ENCODE measurements at regions not wholly inside any gene's neighbourhood (a gene's known extent, or its start where the extent isn't known, plus 50 kb on each side); places are given as distances from the start of the nearest gene placed in this dataset.

DNA sequence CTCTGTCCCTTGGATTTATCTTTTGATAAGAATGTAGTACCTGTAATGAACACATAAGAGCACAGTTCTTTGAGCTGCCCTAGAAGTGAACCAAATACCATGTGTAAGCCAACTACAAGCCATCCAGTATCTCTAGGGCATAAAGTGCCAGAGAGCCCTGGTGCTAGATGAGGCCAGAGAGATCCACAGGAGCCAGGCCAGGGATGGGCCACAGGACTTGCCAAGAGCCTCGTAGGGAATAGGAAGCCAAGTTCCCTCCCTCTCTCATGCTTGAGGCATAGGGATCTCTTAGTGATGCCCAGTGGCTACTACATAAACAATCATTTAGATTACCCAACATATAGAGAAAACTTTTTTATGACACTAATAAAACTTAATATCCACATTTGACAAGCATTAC is 64.8 kb upstream of the FAR1 start:
- Histone ChIP-seq H4K20me1 (replicated peaks; ENCODE audit: insufficient read depth) (no peaks in the 10 kb centered on the region), H3K27me3 (ENCODE audit: insufficient read depth) (no peaks in the 10 kb centered on the region)

DNA sequence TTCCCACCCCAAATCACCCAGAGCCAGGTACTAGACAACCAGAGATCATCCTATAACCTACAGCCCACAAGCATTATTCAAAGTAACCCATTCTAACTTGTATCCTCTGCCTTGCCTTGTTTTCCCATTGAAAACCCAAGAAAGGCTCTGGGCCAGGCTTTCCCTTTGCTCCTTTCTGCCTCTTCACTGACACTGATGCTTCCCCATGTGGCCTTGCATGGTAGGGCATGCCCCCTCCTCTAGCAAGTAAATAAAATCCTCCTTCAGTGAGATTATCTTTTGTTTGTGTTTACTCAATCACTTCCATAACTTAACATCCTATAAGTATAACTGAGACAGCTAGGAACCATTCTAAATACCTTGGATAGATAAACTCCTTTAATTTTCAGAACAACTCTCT is 65.6 kb upstream of the FAR1 start:
- no peak overlapping the region for H3K27ac ChIP-seq (ENCODE audit: low read depth)
- no peak overlapping the region for H2AFZ ChIP-seq
- H3K36me3 Mint-ChIP-seq (ENCODE audit: low read depth) = no peaks in the 10 kb centered on the region
- H3K27me3 Mint-ChIP-seq (ENCODE audit: insufficient read depth, low read depth, poor library complexity) = no peaks in the 10 kb centered on the region
- no peak overlapping the region for H3K4me3 ChIP-seq
- no peak overlapping the region for H3K4me3 Mint-ChIP-seq
- H3K9me2 ChIP-seq (ENCODE audit: insufficient read depth) = no peaks in the 10 kb centered on the region
- H3K27ac Mint-ChIP-seq = no peak overlapping the region
- ATAC-seq (peak; percentile 87), DNase-seq (ENCODE audit: low spot score) (peak; percentile 52)
- no peaks in the 10 kb centered on the region for H3K79me2 ChIP-seq (replicated peaks; ENCODE audit: insufficient read depth)
- no peak overlapping the region for H3K4me2 ChIP-seq
- no peaks in the 10 kb centered on the region for H3K4me1 ChIP-seq (ENCODE audit: insufficient read depth)
- TF ChIP-seq, protein P1, sequence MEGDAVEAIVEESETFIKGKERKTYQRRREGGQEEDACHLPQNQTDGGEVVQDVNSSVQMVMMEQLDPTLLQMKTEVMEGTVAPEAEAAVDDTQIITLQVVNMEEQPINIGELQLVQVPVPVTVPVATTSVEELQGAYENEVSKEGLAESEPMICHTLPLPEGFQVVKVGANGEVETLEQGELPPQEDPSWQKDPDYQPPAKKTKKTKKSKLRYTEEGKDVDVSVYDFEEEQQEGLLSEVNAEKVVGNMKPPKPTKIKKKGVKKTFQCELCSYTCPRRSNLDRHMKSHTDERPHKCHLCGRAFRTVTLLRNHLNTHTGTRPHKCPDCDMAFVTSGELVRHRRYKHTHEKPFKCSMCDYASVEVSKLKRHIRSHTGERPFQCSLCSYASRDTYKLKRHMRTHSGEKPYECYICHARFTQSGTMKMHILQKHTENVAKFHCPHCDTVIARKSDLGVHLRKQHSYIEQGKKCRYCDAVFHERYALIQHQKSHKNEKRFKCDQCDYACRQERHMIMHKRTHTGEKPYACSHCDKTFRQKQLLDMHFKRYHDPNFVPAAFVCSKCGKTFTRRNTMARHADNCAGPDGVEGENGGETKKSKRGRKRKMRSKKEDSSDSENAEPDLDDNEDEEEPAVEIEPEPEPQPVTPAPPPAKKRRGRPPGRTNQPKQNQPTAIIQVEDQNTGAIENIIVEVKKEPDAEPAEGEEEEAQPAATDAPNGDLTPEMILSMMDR (conservative IDR thresholded peaks at IDR 0.05; ENCODE audit: low read depth in 2 of 2) = peak; percentile 31 to 45
- TF ChIP-seq, protein P2, sequence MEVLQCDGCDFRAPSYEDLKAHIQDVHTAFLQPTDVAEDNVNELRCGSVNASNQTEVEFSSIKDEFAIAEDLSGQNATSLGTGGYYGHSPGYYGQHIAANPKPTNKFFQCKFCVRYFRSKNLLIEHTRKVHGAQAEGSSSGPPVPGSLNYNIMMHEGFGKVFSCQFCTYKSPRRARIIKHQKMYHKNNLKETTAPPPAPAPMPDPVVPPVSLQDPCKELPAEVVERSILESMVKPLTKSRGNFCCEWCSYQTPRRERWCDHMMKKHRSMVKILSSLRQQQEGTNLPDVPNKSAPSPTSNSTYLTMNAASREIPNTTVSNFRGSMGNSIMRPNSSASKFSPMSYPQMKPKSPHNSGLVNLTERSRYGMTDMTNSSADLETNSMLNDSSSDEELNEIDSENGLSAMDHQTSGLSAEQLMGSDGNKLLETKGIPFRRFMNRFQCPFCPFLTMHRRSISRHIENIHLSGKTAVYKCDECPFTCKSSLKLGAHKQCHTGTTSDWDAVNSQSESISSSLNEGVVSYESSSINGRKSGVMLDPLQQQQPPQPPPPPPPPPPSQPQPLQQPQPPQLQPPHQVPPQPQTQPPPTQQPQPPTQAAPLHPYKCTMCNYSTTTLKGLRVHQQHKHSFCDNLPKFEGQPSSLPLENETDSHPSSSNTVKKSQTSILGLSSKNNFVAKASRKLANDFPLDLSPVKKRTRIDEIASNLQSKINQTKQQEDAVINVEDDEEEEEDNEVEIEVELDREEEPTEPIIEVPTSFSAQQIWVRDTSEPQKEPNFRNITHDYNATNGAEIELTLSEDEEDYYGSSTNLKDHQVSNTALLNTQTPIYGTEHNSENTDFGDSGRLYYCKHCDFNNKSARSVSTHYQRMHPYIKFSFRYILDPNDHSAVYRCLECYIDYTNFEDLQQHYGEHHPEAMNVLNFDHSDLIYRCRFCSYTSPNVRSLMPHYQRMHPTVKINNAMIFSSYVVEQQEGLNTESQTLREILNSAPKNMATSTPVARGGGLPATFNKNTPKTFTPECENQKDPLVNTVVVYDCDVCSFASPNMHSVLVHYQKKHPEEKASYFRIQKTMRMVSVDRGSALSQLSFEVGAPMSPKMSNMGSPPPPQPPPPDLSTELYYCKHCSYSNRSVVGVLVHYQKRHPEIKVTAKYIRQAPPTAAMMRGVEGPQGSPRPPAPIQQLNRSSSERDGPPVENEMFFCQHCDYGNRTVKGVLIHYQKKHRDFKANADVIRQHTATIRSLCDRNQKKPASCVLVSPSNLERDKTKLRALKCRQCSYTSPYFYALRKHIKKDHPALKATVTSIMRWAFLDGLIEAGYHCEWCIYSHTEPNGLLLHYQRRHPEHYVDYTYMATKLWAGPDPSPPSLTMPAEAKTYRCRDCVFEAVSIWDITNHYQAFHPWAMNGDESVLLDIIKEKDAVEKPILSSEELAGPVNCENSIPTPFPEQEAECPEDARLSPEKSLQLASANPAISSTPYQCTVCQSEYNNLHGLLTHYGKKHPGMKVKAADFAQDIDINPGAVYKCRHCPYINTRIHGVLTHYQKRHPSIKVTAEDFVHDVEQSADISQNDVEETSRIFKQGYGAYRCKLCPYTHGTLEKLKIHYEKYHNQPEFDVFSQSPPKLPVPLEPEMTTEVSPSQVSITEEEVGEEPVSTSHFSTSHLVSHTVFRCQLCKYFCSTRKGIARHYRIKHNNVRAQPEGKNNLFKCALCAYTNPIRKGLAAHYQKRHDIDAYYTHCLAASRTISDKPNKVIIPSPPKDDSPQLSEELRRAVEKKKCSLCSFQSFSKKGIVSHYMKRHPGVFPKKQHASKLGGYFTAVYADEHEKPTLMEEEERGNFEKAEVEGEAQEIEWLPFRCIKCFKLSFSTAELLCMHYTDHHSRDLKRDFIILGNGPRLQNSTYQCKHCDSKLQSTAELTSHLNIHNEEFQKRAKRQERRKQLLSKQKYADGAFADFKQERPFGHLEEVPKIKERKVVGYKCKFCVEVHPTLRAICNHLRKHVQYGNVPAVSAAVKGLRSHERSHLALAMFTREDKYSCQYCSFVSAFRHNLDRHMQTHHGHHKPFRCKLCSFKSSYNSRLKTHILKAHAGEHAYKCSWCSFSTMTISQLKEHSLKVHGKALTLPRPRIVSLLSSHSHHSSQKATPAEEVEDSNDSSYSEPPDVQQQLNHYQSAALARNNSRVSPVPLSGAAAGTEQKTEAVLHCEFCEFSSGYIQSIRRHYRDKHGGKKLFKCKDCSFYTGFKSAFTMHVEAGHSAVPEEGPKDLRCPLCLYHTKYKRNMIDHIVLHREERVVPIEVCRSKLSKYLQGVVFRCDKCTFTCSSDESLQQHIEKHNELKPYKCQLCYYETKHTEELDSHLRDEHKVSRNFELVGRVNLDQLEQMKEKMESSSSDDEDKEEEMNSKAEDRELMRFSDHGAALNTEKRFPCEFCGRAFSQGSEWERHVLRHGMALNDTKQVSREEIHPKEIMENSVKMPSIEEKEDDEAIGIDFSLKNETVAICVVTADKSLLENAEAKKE (CRISPR knock-in tag; IDR thresholded peaks at IDR 0.05) = no peak
- TF ChIP-seq NANOG (IDR thresholded peaks at IDR 0.05; ENCODE audit: borderline replicate concordance) (no peak), ZNF114 (CRISPR knock-in tag; IDR thresholded peaks at IDR 0.05) (no peak), JUNB (IDR thresholded peaks at IDR 0.05; ENCODE audit: unreplicated experiment) (no peak), EZH2phosphoT487 (IDR thresholded peaks at IDR 0.05; ENCODE audit: unreplicated experiment) (no peak)
- no peaks in the 10 kb centered on the region for H4K20me1 ChIP-seq (replicated peaks; ENCODE audit: insufficient read depth)
- H3K4me1 Mint-ChIP-seq = no peaks in the 10 kb centered on the region
- H3K27me3 ChIP-seq (ENCODE audit: insufficient read depth) = no peaks in the 10 kb centered on the region
- no peaks in the 10 kb centered on the region for H3K36me3 ChIP-seq (ENCODE audit: insufficient read depth)
- H3K9me3 Mint-ChIP-seq = no peaks in the 10 kb centered on the region
- H3F3A ChIP-seq (replicated peaks; ENCODE audit: low read depth) = no peaks in the 10 kb centered on the region

More for the DNA sequence above, 64.8 kb upstream of the FAR1 start:
- H3K79me2 ChIP-seq (replicated peaks; ENCODE audit: insufficient read depth) = no peaks in the 10 kb centered on the region
- Mint-ChIP-seq H3K4me1 (no peaks in the 10 kb centered on the region), H3K9me3 (no peaks in the 10 kb centered on the region), H3K27me3 (ENCODE audit: insufficient read depth, low read depth, poor library complexity) (no peaks in the 10 kb centered on the region), H3K4me3 (no peak overlapping the region), H3K27ac (no peak overlapping the region), H3K36me3 (ENCODE audit: low read depth) (no peaks in the 10 kb centered on the region)
- H3K36me3 ChIP-seq (ENCODE audit: insufficient read depth) = no peaks in the 10 kb centered on the region
- no peak overlapping the region for H3K4me2 ChIP-seq
- no peak for TF ChIP-seq JUNB (IDR thresholded peaks at IDR 0.05; ENCODE audit: unreplicated experiment)
- TF ChIP-seq CREB1 (CRISPR knock-in tag; IDR thresholded peaks at IDR 0.05; ENCODE audit: low read depth) = no peak
- no peak for TF ChIP-seq ZNF331 (CRISPR knock-in tag; IDR thresholded peaks at IDR 0.05; ENCODE audit: low read depth)
- TF ChIP-seq POLR2AphosphoS5 (IDR thresholded peaks at IDR 0.05; ENCODE audit: low read depth) = no peak
- no peaks in the 10 kb centered on the region for H3K9me2 ChIP-seq (ENCODE audit: insufficient read depth)
- no peak overlapping the region for H2AFZ ChIP-seq
- ATAC-seq = no peak
- no peak for DNase-seq (ENCODE audit: low spot score)
- H3F3A ChIP-seq (replicated peaks; ENCODE audit: low read depth) = no peaks in the 10 kb centered on the region
- no peaks in the 10 kb centered on the region for H3K4me1 ChIP-seq (ENCODE audit: insufficient read depth)
- no peak overlapping the region for H3K27ac ChIP-seq (ENCODE audit: low read depth)
- no peak overlapping the region for H3K4me3 ChIP-seq
